HCEC 1CT (cell line): ENCODE measurements at regions not wholly inside any gene's neighbourhood (a gene's known extent, or its start where the extent isn't known, plus 50 kb on each side); places are given as distances from the start of the nearest gene placed in this dataset.
A peak's percentile ranks its signal among the peaks of the same experiment; 100 is the strongest.

Experiments
- DNase-seq: peaks from one replicate; pipeline ENCODE4 v3.0.0-alpha.2; 2017

DNA sequence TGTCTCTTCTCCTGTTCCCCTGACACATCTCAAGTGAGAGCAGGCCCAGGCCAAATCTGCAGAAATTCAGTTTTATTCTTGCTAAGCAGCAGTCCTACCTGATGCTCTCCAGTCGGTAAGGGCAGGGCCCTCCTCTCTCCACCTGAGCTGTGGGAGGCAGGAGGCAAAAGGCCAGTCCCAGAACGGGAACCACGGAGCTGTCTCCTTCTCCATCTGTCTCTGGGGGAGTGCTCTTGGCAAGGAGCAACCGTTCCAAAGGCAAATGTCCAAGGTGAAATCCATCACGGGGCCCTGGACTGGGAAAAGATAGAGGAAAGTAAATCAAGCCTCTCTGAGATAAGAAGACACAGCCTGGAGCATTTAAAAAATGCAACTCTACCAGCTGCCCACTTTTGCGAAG is 65.2 kb upstream of the CDON start:
- no peak for DNase-seq

- DNase-seq, result no peak
These were observed 64.7 kb upstream of the CDON start for GRCh38 chr11:126127284-126127845.

GRCh38 chr11:126124231-126124661 is 61.6 kb upstream of the CDON start:
- DNase-seq, result no peak

- DNase-seq, result no peak
These were observed 61.0 kb upstream of the CDON start for GRCh38 chr11:126123686-126124085.

DNA sequence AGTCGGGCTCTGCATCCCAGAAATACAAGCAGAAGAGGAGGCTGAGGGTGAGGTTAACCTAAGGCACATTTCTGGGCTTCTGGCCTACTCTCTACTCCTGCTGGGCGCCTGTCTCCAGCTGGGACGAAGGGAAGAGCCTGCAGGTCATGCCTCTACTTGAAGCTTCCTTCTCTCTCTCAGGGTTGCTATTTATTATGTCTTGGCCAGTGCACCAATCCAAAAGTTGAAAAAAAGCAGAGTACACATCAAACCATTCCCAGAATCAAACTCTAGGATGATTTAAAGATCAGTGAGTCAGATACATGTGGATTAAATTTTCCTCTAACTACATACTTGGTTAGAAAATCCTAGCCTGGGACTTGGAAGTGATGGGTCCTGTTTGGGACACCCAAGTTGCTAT is 60.2 kb upstream of the CDON start:
- DNase-seq, result no peak

GRCh38 chr11:126121296-126121695 is 58.6 kb upstream of the CDON start:
- no peak for DNase-seq

- no peak for DNase-seq
These were observed 56.1 kb upstream of the CDON start for GRCh38 chr11:126118806-126119205.

DNA sequence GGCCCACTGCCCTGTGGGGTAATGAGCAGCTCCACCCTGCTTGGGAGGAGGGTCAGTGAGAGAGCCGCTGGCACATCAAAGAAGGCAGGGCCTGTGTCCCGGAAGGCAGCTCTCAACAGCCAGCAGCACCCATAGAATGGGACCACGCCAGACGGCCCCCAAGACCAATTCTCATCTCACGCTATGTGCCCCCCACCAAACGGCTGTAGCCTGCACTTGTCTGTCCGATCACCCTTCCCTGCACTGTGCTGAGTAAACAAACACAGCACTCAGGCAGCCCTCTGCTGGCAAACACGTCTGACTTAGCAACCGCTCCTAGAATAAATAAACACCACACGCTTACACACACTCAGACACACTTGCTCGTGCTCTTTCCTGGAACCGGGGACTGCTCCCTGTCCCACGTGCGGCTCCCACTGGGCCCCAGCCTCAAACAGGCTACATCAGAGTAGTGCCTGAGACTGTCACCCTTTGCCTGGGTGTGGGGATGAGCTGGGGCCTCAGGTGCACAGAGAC is 53.2 kb upstream of the CDON start:
- peak; percentile 78 for DNase-seq

DNA sequence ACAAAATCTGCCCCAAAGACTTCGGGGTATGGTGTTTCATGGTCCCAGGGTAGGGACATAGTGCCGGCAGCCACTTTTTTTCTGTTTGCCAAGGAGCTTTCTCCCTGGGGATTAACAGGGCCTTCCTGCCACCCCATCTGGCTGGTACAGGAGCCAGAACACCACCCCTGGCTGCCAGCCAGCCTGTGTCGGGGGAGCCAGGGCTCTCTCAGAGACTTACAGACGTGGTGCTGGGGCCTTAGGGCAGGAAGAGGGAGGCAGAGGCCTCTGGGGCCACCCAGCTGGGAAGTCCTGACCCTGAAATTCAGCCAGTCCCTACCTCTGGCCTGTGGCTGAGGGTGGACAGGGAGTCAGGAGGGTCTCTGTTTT is 52.4 kb upstream of the CDON start:
- no peak for DNase-seq

GRCh38 chr11:126114486-126115126 is 51.9 kb upstream of the CDON start:
- DNase-seq, result no peak

- no peak for DNase-seq
These were observed 51.3 kb upstream of the CDON start for GRCh38 chr11:126113963-126114362.

- DNase-seq, result peak; percentile 81
These were observed 50.9 kb upstream of the CDON start for GRCh38 chr11:126113515-126113957.

DNA sequence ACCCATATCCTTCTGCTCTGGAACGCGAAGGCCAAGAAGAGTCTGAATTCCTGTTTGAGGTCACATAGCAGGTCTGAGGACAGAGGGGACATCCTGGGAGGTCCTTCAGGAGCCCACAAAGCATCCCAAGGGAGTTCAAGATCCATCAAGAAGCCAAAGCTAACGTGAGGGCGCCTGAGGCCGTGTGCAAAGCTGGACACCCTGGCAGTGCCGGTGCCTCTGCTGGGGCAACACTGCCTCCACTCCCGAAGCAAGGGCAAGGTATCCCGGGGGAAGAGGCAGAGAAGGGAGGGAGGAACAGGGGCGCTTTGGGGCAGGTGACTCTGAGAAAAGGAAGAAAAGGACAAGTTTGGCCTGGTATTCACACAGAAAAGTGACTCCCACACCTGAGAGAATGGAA is 50.3 kb upstream of the CDON start:
- no peak for DNase-seq

GRCh38 chr11:126112547-126112946 is 49.9 kb upstream of the CDON start:
- DNase-seq, result no peak
